Effector CD4-positive, alpha-beta T cell (primary cell): ENCODE measurements at regions not wholly inside any gene's neighbourhood (a gene's known extent, or its start where the extent isn't known, plus 50 kb on each side); places are given as distances from the start of the nearest gene placed in this dataset.
"Not testable (repeated sequence)": the region's sequence is repeated elsewhere in the genome, so short reads cannot be mapped to it uniquely, and the experiment has no call there.

Experiments used
- DNase-seq: peaks from one replicate; pipeline ENCODE4 v3.0.0-alpha.2; 2020

- DNase-seq = no peak
Observed at GRCh38 chr21:23812485-23812884, 1794.8 kb downstream of the MRPL39 start.

GRCh38 chr21:23811805-23812204, 1795.5 kb downstream of the MRPL39 start:
- no peak for DNase-seq

DNA sequence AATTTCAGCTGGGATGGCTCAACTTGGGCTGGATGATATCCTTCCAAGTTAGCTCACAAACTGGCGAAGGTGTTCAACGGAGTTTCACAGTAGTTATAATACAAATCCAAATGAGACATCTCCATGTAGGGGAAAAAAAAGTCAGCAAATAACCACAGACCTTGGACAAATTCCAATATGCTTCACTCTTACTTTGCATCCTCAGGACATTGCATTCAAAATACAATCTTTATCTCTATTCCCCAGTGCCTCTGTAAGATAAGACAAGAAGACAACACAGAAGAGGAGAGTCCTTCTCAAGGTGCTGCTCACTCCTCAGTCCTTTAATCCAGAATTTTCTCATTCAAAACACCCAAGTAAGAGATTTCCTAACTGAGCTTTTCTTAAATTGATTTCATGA, 1797.7 kb downstream of the MRPL39 start:
- no peak for DNase-seq

- not testable (repeated sequence) for DNase-seq
Observed at GRCh38 chr21:23806966-23807548, 1800.2 kb downstream of the MRPL39 start.

DNA sequence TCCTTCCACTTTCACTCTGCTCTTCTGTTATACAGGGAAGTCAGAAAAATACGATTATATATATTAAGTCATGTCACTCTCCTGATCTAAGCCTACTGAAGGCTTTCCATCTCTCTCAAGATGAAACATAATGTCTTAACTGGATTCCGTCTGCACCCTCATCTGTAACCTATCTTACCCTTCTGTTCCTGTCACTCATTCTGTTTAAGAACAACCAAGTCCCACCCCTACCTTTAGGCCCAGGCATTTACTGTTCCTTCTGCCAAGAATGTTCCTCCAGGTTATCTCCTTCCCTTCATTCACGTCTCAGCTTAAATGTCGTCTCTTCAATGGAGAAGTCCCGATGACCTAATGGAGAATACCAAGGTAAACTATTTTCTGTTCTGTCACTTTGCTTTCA, 1802.4 kb downstream of the MRPL39 start:
- no peak for DNase-seq

DNA sequence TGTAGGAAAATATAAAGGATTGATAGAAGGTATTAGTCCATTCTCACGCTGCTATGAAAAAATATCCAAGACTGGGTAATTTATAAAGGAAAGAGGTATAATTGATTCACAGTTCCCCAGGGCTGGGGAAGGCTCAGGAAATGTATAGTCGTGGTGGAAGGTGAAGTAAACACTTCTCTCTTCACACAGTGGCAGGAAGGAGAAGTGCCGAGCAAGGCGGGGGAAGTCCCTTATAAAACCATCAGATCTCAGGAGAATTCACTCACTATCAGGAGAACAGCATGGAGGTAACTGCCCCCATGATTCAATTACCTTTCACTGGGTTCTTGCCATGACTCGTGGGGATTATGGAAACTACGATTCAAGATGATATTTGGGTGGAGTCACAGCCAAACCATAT, 1806.0 kb downstream of the MRPL39 start:
- DNase-seq = no peak

GRCh38 chr21:23799376-23799775, 1807.9 kb downstream of the MRPL39 start:
- DNase-seq = no peak

GRCh38 chr21:23792300-23792699, 1815.0 kb downstream of the MRPL39 start:
- no peak for DNase-seq

GRCh38 chr21:23789864-23790263, 1817.4 kb downstream of the MRPL39 start:
- no peak for DNase-seq

GRCh38 chr21:23780326-23780725, 1827.0 kb downstream of the MRPL39 start:
- DNase-seq = no peak

GRCh38 chr21:23743821-23744220, 1863.5 kb downstream of the MRPL39 start:
- DNase-seq = no peak

DNA sequence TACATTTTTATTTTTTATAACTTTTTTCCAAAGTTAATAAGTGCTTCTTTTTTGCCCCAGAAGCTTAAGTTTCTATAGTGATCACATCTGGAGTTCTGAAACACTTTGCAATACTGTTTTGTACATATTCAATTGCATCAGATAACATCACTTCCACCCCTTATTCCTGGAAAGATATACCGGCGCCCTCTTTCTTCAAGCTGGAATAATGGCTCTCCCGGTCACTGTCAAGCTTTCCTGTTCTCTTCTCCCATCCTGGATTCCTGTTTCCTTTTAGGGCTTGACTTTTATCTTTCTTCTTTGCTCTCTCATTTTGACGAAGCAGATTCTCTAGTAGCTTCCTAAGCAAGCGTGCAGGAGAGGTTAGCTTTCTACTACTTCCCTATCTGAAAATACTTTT, 1866.8 kb downstream of the MRPL39 start:
- no peak for DNase-seq

- DNase-seq = no peak
Observed at GRCh38 chr21:23732776-23733175, 1874.5 kb downstream of the MRPL39 start.

GRCh38 chr21:23729331-23729730, 1878.0 kb downstream of the MRPL39 start:
- DNase-seq = no peak

DNA sequence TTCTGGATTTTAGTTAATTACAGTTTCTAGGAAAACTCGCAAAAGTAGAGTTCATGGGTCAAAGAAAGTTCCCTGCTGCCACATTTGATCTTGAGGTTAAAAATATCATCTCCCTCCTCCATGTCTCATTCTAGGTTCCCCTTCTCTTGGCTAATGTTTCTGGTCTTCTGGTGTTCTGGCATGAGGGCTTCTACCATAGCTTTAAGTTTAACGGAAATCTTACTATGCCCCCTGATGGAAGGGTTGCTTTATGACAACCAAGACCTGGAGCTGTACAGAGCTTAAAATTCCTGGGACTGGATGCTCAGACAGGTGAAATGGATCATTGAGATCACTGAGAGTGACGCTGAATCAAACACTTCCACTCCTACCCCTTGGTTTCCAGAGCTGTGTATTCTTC, 1881.7 kb downstream of the MRPL39 start:
- no peak for DNase-seq

- no peak for DNase-seq
Observed at GRCh38 chr21:23718446-23719285, 1888.6 kb downstream of the MRPL39 start.

GRCh38 chr21:23712166-23712565, 1895.1 kb downstream of the MRPL39 start:
- no peak for DNase-seq

DNA sequence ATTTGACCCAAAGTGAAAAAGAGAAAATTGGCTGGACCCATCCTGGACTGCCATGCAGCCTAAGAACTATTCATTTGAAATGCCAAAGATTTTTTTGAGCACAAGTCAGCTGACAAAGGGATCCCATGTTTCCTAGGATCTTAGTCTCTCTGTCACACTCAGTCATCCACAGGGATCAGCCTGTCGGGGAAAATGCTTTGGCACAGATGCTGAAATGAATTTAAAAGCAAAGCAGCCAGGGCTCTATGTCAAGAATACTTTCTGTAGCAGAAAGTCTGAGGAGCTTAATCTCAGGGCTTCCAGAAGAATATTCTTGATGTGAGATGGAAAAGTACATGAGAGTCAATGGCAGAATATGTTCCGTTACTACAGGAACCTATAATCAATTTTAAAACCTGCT, 1900.8 kb downstream of the MRPL39 start:
- DNase-seq = no peak

GRCh38 chr21:23699402-23699801, 1907.9 kb downstream of the MRPL39 start:
- DNase-seq = no peak

GRCh38 chr21:23698619-23699018, 1908.7 kb downstream of the MRPL39 start:
- DNase-seq = no peak

DNA sequence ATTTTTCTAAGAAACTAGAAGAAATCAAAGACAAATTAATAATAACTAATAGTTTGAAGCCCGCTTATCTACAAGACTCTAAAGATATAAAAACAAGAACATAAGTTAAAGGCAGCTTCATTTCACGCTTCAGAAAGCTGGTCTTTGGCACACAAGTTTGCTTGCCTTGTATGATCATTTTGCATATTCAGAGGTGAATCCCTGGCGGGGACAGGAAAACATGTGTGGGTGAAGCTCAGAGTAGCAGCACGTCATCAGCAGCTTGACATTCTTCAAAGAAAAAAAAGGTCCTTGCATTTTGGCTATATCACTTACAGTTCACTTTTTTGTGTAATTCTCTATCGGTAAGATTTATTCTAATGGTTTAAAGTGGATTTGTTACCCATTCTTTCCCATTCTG, 1911.8 kb downstream of the MRPL39 start:
- DNase-seq = no peak

GRCh38 chr21:23694390-23694789, 1912.9 kb downstream of the MRPL39 start:
- DNase-seq = no peak

GRCh38 chr21:23690316-23690715, 1917.0 kb downstream of the MRPL39 start:
- no peak for DNase-seq

GRCh38 chr21:23686737-23687523, 1920.4 kb downstream of the MRPL39 start:
- no peak for DNase-seq
